Uterus (tissue), 3 donors: ENCODE measurements at regions not wholly inside any gene's neighbourhood (a gene's known extent, or its start where the extent isn't known, plus 50 kb on each side); places are given as distances from the start of the nearest gene placed in this dataset.

Experiments used
- DNase-seq, 2 donors: peaks; one replicate each; pipeline ENCODE4 v3.0.0-alpha.2; 2019 to 2020
- H3K27ac ChIP-seq, 2 donors: fragments of 200-600 bp; sonication (generic); 1 replicate in 1 of 2; 2 replicates in 1 of 2; pipeline ENCODE4 v1.5.1; 2016 to 2018
- H3K27me3 ChIP-seq, 2 donors: fragments of 200-600 bp; sonication (generic); one replicate each; pipeline ENCODE4 v1.5.1; 2018 to 2019; ENCODE audit warnings: control low read depth in 1 of 2
- H3K36me3 ChIP-seq, 2 donors: fragments of 200-600 bp; sonication (generic); one replicate each; pipeline ENCODE4 v1.5.1; 2019; ENCODE audit warnings: control low read depth in 1 of 2
- H3K4me1 ChIP-seq, 2 donors: fragments of 200-600 bp; sonication (generic); one replicate each; pipeline ENCODE4 v1.5.1; 2018 to 2019; ENCODE audit warnings: control low read depth in 1 of 2
- H3K4me3 ChIP-seq, 2 donors: fragments of 200-600 bp; sonication (generic); 1 replicate in 1 of 2; 2 replicates in 1 of 2; pipeline ENCODE4 v1.5.1; 2018 to 2019; ENCODE audit warnings: mild to moderate bottlenecking in 1 of 2
- H3K9me3 ChIP-seq, 2 donors: fragments of 200-600 bp; sonication (generic); one replicate each; pipeline ENCODE4 v1.5.1; 2019; ENCODE audit warnings: control low read depth in 1 of 2
- CTCF ChIP-seq, 4 experiments: fragments of 200-600 bp in 2 of 4; fragments of 450-650 bp in 2 of 4; sonication (generic) in 2 of 4; IDR thresholded peaks; one replicate each; pipeline ENCODE4 v1.5.1; 2016 to 2019; ENCODE audit warnings: antibody characterized with exemption in 4 of 4, mild to moderate bottlenecking in 2 of 4, moderate library complexity in 1 of 4
- POLR2A ChIP-seq, 2 donors: fragments of 450-650 bp; IDR thresholded peaks; one replicate each; pipeline ENCODE4 v1.6.1; 2016; ENCODE audit warnings: antibody characterized with exemption in 2 of 2, mild to moderate bottlenecking in 1 of 2, moderate library complexity in 1 of 2
- intact Hi-C: fragments of 100-400 bp; cut with DNase I; formaldehyde crosslinking; loops from one replicate; pipeline ENCODE4 v1.15.1; 2023; ENCODE audit warnings: low total_unique reads
- donor health status: DM: yes; HTN: yes; CAD: no.

- DNase-seq, result no peak
- no peaks in the 10 kb centered on the region for H3K4me1 ChIP-seq
- no peak overlapping the region for H3K27ac ChIP-seq
- no peaks in the 10 kb centered on the region for H3K36me3 ChIP-seq
- no peak overlapping the region for H3K4me3 ChIP-seq
- intact Hi-C loops, result no loop called here
- no peaks in the 10 kb centered on the region for H3K27me3 ChIP-seq
- TF ChIP-seq CTCF (IDR thresholded peaks at IDR 0.05) (no peak), POLR2A (IDR thresholded peaks at IDR 0.05) (no peak)
- no peaks in the 10 kb centered on the region for H3K9me3 ChIP-seq
These were observed 194.3 kb downstream of the PTEN start for GRCh38 chr10:88057720-88058119.

- no peaks in the 10 kb centered on the region for H3K27me3 ChIP-seq
- H3K4me1 ChIP-seq, result peaks cover 0 to 6% of the 10 kb centered on the region in 2 donors
- no peaks in the 10 kb centered on the region for H3K9me3 ChIP-seq
- no peak for DNase-seq
- no peak overlapping the region for H3K27ac ChIP-seq
- no peak overlapping the region for H3K4me3 ChIP-seq
- TF ChIP-seq CTCF (IDR thresholded peaks at IDR 0.05), result no peak
- H3K36me3 ChIP-seq, result no peaks in the 10 kb centered on the region
- intact Hi-C loops, result no loop called here
These were observed 195.3 kb downstream of the PTEN start for GRCh38 chr10:88058750-88059149.

DNA sequence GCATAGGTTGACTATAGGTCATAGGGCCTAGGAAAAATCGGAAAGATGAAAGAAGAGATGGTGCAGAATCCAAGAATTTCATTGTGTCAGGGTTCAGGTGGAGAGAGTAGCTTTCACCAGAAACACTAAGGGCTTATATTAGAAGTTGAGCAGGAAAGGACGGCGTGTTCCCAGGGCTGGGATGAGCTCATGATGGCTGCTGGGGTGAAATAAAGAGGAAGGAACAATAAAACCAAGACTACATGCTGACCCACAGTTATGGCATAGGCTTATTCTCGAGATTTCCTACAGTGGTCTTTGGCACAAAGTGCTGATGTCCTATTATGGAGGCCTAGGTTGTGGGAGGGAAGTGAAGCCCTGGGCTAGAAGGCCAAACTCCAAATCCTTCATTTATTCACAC, 195.8 kb downstream of the PTEN start:
- TF ChIP-seq POLR2A (IDR thresholded peaks at IDR 0.05) (no peak), CTCF (IDR thresholded peaks at IDR 0.05) (no peak)
- Histone ChIP-seq H3K36me3 (no peaks in the 10 kb centered on the region), H3K4me3 (no peak overlapping the region), H3K9me3 (no peaks in the 10 kb centered on the region), H3K4me1 (peaks cover 0 to 6% of the 10 kb centered on the region in 2 donors), H3K27ac (no peak overlapping the region), H3K27me3 (no peaks in the 10 kb centered on the region)
- no peak for DNase-seq
- intact Hi-C loops, result no loop called here

- H3K36me3 ChIP-seq, result no peaks in the 10 kb centered on the region
- H3K27ac ChIP-seq, result no peak overlapping the region
- TF ChIP-seq POLR2A (IDR thresholded peaks at IDR 0.05), result no peak
- no peak for TF ChIP-seq CTCF (IDR thresholded peaks at IDR 0.05)
- no peaks in the 10 kb centered on the region for H3K9me3 ChIP-seq
- H3K4me1 ChIP-seq, result peaks cover 0 to 6% of the 10 kb centered on the region in 2 donors
- no peak overlapping the region for H3K4me3 ChIP-seq
- intact Hi-C loops, result no loop called here
- H3K27me3 ChIP-seq, result no peaks in the 10 kb centered on the region
- no peak for DNase-seq
These were observed 197.3 kb downstream of the PTEN start for GRCh38 chr10:88060762-88061161.

- intact Hi-C loops, result no loop called here
- H3K27me3 ChIP-seq, result no peaks in the 10 kb centered on the region
- no peak for DNase-seq
- H3K36me3 ChIP-seq, result no peaks in the 10 kb centered on the region
- H3K9me3 ChIP-seq, result no peaks in the 10 kb centered on the region
- H3K4me3 ChIP-seq, result no peak overlapping the region
- peaks cover 0 to 6% of the 10 kb centered on the region in 2 donors for H3K4me1 ChIP-seq
- TF ChIP-seq POLR2A (IDR thresholded peaks at IDR 0.05), result no peak
- TF ChIP-seq CTCF (IDR thresholded peaks at IDR 0.05), result no peak
- H3K27ac ChIP-seq, result peak overlapping the region; percentile 65 to 76
These were observed 199.0 kb downstream of the PTEN start for GRCh38 chr10:88062385-88062784.
